OCI-LY7 (cell line): ENCODE measurements at regions not wholly inside any gene's neighbourhood (a gene's known extent, or its start where the extent isn't known, plus 50 kb on each side); places are given as distances from the start of the nearest gene placed in this dataset.

ENCODE experiments used
- CTCF ChIP-seq: fragments of 200-600 bp; sonication (generic); conservative IDR thresholded peaks from 2 replicates; pipeline ENCODE4 v1.5.1; 2014; ENCODE audit warnings: mild to moderate bottlenecking, antibody characterized with exemption, low read length, moderate library complexity, mixed read lengths
- EZH2phosphoT487 ChIP-seq: fragments of 200-600 bp; sonication (generic); IDR thresholded peaks from 2 replicates; pipeline ENCODE4 v1.6.1; 2018; ENCODE audit warnings: low read depth, borderline replicate concordance, mild to moderate bottlenecking, mixed run types, antibody characterized with exemption, low read length, moderate library complexity, mixed read lengths

- TF ChIP-seq CTCF: no peak
- TF ChIP-seq EZH2phosphoT487: no peak
Observed at GRCh38 chr2:144798034-144798433, 278.1 kb upstream of the ZEB2 start.
